B cell (primary cell): ENCODE measurements at regions not wholly inside any gene's neighbourhood (a gene's known extent, or its start where the extent isn't known, plus 50 kb on each side); places are given as distances from the start of the nearest gene placed in this dataset.

Experiments used
- ATAC-seq: fragments of 200-7000 bp; cut with Tn5 transposase; one replicate; pipeline ENCODE4 v1.10.0; 2021; ENCODE audit warnings: low read depth, mild to moderate bottlenecking, moderate number of reproducible peaks, moderate library complexity
- CTCF ChIA-PET: fragments of 350-600 bp; sonication (Branson Sonifier 250); formaldehyde crosslinking; loops from one replicate; lab custom pipeline; 2021; ENCODE audit warnings: antibody characterized with exemption, inconsistent platforms; lab: Charles Lee
- POLR2A ChIA-PET: fragments of 350-600 bp; sonication (Branson Sonifier 250); formaldehyde crosslinking; loops from one replicate; lab custom pipeline; 2021; ENCODE audit warnings: antibody characterized with exemption; lab: Charles Lee
- DNase-seq: peaks from one replicate; pipeline ENCODE4 v3.0.0; 2013
- H2AFZ ChIP-seq: 2 replicates; pipeline ENCODE4 v1.6.1; 2012; ENCODE audit warnings: mild to moderate bottlenecking, low read depth, low read length; ENCODE audit not compliant: insufficient read depth, poor library complexity, severe bottlenecking
- H3K27ac ChIP-seq, 2 donors: 1 replicate in 1 of 2; 2 replicates in 1 of 2; pipeline ENCODE4 v1.5.1; 2012 to 2013; ENCODE audit warnings: low read length in 2 of 2, mild to moderate bottlenecking in 2 of 2, moderate library complexity in 1 of 2
- H3K27me3 ChIP-seq, 4 experiments: fragments of 200-600 bp in 1 of 4; sonication (generic) in 1 of 4; replicated peaks in 1 of 4; 1 replicate in 2 of 4; 2 replicates in 2 of 4; pipeline versions ENCODE4 v1.6.1 to v1.7.0; 2013 to 2016; ENCODE audit warnings: low read length in 3 of 4, mild to moderate bottlenecking in 2 of 4, mixed read lengths in 1 of 4, moderate library complexity in 1 of 4; ENCODE audit not compliant: insufficient read depth in 4 of 4, control insufficient read depth in 3 of 4; ENCODE audit errors: control extremely low read depth in 1 of 4
- H3K36me3 ChIP-seq, 2 experiments: replicated peaks in 1 of 2; 1 replicate in 1 of 2; 2 replicates in 1 of 2; pipeline versions ENCODE4 v1.6.1 to v1.7.1; 2013; ENCODE audit warnings: low read length in 1 of 2; ENCODE audit not compliant: insufficient read depth in 2 of 2, control insufficient read depth in 1 of 2; ENCODE audit errors: control extremely low read depth in 1 of 2, extremely low read depth in 1 of 2
- H3K4me1 ChIP-seq, 2 donors: fragments of 200-600 bp in 1 of 2; sonication (generic) in 1 of 2; 1 replicate in 1 of 2; 2 replicates in 1 of 2; pipeline versions ENCODE4 v1.5.1 to v1.6.1; 2013 to 2017; ENCODE audit warnings: low read length in 2 of 2; ENCODE audit not compliant: control insufficient read depth in 2 of 2, insufficient read depth in 2 of 2
- H3K4me2 ChIP-seq: replicated peaks from 2 replicates; pipeline ENCODE3; 2012; ENCODE audit warnings: mild to moderate bottlenecking, low read depth, low read length; ENCODE audit not compliant: poor library complexity, severe bottlenecking
- H3K4me3 ChIP-seq, 5 experiments: fragments of 200-600 bp in 1 of 5; sonication (generic) in 1 of 5; 1 replicate in 3 of 5; 2 replicates in 2 of 5; pipeline versions ENCODE4 v1.5.1 to v1.7.0; 2011 to 2016; ENCODE audit warnings: low read length in 4 of 5, mild to moderate bottlenecking in 4 of 5, low read depth in 2 of 5, control low read depth in 1 of 5, moderate library complexity in 1 of 5; ENCODE audit not compliant: insufficient read depth in 1 of 5; ENCODE audit errors: control extremely low read depth in 1 of 5, extremely low read depth in 1 of 5
- H3K79me2 ChIP-seq: fragments of 200-600 bp; sonication (generic); one replicate; pipeline ENCODE4 v1.6.0; 2016; ENCODE audit warnings: low read length; ENCODE audit not compliant: control insufficient read depth, insufficient read depth
- H3K9ac ChIP-seq: fragments of 200-600 bp; sonication (generic); 2 replicates; pipeline ENCODE4 v1.6.1; 2017; ENCODE audit warnings: mild to moderate bottlenecking, low read length, moderate library complexity
- H3K9me3 ChIP-seq, 3 donors: one replicate each; pipeline versions ENCODE4 v1.6.1 to v1.7.1; 2013; ENCODE audit warnings: low read length in 2 of 3; ENCODE audit not compliant: control insufficient read depth in 2 of 3, insufficient read depth in 1 of 3; ENCODE audit errors: control extremely low read depth in 1 of 3
- H4K20me1 ChIP-seq: 2 replicates; pipeline ENCODE4 v1.6.0; 2012; ENCODE audit warnings: mild to moderate bottlenecking, low read length; ENCODE audit not compliant: insufficient read depth, control insufficient read depth, poor library complexity, severe bottlenecking
- H3K27ac Mint-ChIP-seq: one replicate; pipeline ENCODE4 v1.8.0; 2021; ENCODE audit warnings: mixed read lengths
- H3K27me3 Mint-ChIP-seq: one replicate; pipeline ENCODE4 v1.8.0; 2021; ENCODE audit warnings: mixed read lengths
- H3K4me1 Mint-ChIP-seq: one replicate; pipeline ENCODE4 v1.8.0; 2021; ENCODE audit warnings: mixed read lengths
- H3K4me3 Mint-ChIP-seq: one replicate; pipeline ENCODE4 v1.8.0; 2021; ENCODE audit warnings: mixed read lengths
- H3K9me3 Mint-ChIP-seq: one replicate; pipeline ENCODE4 v1.8.0; 2022; ENCODE audit warnings: mixed read lengths; ENCODE audit not compliant: insufficient read depth
- EZH2 ChIP-seq: IDR thresholded peaks from 2 replicates; pipeline ENCODE4 v1.6.1; 2012; ENCODE audit warnings: borderline replicate concordance, low read depth, mild to moderate bottlenecking, moderate library complexity, low read length; ENCODE audit not compliant: insufficient read depth, poor library complexity, severe bottlenecking
- WGBS: methylation state at CpG from one replicate; pipeline ENCODE4 v1.1.5; 2013; ENCODE audit warnings: missing lambda C conversion rate; ENCODE audit not compliant: insufficient coverage; 5-methylcytosine and 5-hydroxymethylcytosine counted together
- intact Hi-C: fragments of 100-400 bp; cut with micrococcal nuclease; formaldehyde crosslinking; loops from one replicate; pipeline ENCODE4 v1.10.0; 2022
- TF ChIP-seq, protein P1 (sequence below): fragments of 200-600 bp; IDR thresholded peaks from one replicate; pipeline ENCODE4 v1.8.0; 2022; ENCODE audit warnings: antibody characterized with exemption, mild to moderate bottlenecking

DNA sequence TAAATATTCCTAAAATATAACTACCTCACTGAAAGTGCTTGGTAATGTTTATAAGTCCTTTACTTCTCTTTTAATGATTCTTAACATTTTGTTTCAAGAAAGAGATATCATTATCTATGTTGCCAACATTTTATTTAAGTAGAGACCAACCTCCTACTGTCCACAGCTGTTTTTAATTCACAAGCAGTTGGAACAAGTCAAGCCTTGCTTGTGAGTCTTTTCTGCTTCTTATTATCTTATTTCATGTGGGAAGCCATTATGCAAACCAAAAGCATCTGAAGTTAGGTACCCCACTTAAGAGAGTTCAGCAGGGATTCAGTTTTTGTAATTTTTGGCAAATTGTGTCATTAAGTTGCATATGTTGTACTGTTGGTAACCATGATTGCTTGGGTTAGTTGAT is 1714.5 kb downstream of the GRIK2 start:
- no peak for DNase-seq
- no peak overlapping the region for H2AFZ ChIP-seq
- intact Hi-C loops, result no loop called here
- no peaks in the 10 kb centered on the region for H3K9me3 ChIP-seq
- POLR2A ChIA-PET, result no interaction called here
- no peaks in the 10 kb centered on the region for H3K27me3 ChIP-seq
- CTCF ChIA-PET, result no interaction called here
- no peak for ATAC-seq
- H3K36me3 ChIP-seq, result no peaks in the 10 kb centered on the region
- no peak overlapping the region for H3K27ac ChIP-seq
- H3K9ac ChIP-seq, result no peak overlapping the region
- H3K79me2 ChIP-seq, result no peaks in the 10 kb centered on the region
- no peaks in the 10 kb centered on the region for H4K20me1 ChIP-seq
- no peaks in the 10 kb centered on the region for H3K9me3 Mint-ChIP-seq
- no peak overlapping the region for H3K27ac Mint-ChIP-seq
- TF ChIP-seq EZH2, result no peak
- TF ChIP-seq, protein P1, sequence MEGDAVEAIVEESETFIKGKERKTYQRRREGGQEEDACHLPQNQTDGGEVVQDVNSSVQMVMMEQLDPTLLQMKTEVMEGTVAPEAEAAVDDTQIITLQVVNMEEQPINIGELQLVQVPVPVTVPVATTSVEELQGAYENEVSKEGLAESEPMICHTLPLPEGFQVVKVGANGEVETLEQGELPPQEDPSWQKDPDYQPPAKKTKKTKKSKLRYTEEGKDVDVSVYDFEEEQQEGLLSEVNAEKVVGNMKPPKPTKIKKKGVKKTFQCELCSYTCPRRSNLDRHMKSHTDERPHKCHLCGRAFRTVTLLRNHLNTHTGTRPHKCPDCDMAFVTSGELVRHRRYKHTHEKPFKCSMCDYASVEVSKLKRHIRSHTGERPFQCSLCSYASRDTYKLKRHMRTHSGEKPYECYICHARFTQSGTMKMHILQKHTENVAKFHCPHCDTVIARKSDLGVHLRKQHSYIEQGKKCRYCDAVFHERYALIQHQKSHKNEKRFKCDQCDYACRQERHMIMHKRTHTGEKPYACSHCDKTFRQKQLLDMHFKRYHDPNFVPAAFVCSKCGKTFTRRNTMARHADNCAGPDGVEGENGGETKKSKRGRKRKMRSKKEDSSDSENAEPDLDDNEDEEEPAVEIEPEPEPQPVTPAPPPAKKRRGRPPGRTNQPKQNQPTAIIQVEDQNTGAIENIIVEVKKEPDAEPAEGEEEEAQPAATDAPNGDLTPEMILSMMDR, result no peak
- no peak overlapping the region for H3K4me3 ChIP-seq
- no peaks in the 10 kb centered on the region for H3K4me1 ChIP-seq
- H3K4me1 Mint-ChIP-seq, result no peaks in the 10 kb centered on the region
- H3K4me2 ChIP-seq, result no peak overlapping the region
- no peak overlapping the region for H3K4me3 Mint-ChIP-seq
- H3K27me3 Mint-ChIP-seq, result no peaks in the 10 kb centered on the region

DNA sequence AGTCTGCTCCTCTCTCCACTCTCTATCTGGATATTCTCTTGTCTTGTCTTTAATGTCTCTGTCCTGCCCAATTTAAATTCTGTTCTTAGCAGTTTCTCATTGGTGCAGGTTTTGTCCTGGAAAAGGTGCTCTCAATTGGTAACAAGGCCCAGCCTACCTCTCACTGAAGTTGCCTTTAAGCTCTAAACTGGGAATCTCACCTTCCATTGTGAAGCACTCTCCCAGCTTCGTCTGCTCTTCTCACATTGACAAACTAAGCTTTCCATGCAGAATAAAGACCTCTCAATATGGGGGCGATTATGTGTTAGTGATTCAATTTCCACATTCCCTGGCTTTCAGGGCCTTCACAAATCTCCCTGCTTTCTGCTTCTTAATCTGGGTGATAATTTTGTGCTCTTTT is 1712.2 kb downstream of the GRIK2 start:
- intact Hi-C loops, result no loop called here

More for the DNA sequence above, 1712.2 kb downstream of the GRIK2 start:
- H3K27ac ChIP-seq, result no peak overlapping the region
- TF ChIP-seq, protein P1, result no peak
- H2AFZ ChIP-seq, result no peak overlapping the region
- no peak for DNase-seq
- H3K9ac ChIP-seq, result no peak overlapping the region
- CTCF ChIA-PET, result no interaction called here
- no peaks in the 10 kb centered on the region for H3K79me2 ChIP-seq
- no peak for ATAC-seq
- POLR2A ChIA-PET, result no interaction called here
- H3K9me3 Mint-ChIP-seq, result peaks cover 4% of the 10 kb centered on the region
- H3K4me3 Mint-ChIP-seq, result no peak overlapping the region
- H3K27me3 ChIP-seq, result no peaks in the 10 kb centered on the region
- no peak overlapping the region for H3K4me2 ChIP-seq
- H3K27ac Mint-ChIP-seq, result no peak overlapping the region
- no peak overlapping the region for H3K4me3 ChIP-seq
- H3K27me3 Mint-ChIP-seq, result no peaks in the 10 kb centered on the region
- H4K20me1 ChIP-seq, result no peaks in the 10 kb centered on the region
- H3K4me1 ChIP-seq, result no peaks in the 10 kb centered on the region
- no CpG with 5 or more reads among the region's 2 CpGs for WGBS
- H3K36me3 ChIP-seq, result no peaks in the 10 kb centered on the region
- H3K4me1 Mint-ChIP-seq, result no peaks in the 10 kb centered on the region
- no peaks in the 10 kb centered on the region for H3K9me3 ChIP-seq
